ENCODE measurements at regions not wholly inside any gene's neighbourhood (a gene's known extent, or its start where the extent isn't known, plus 50 kb on each side); places are given as distances from the start of the nearest gene placed in this dataset.
"Not testable (repeated sequence)": the region's sequence is repeated elsewhere in the genome, so short reads cannot be mapped to it uniquely, and the experiment has no call there.

GRCh38 chr4:59518005-59518823 lies 1681.9 kb upstream of the ADGRL3 start:
- DNase-seq, result no peak

GRCh38 chr4:59525885-59526284 lies 1674.2 kb upstream of the ADGRL3 start:
- DNase-seq, result no peak

- no peak for DNase-seq
These were observed 1664.6 kb upstream of the ADGRL3 start for GRCh38 chr4:59535541-59535940.

- DNase-seq, result no peak
These were observed 1663.7 kb upstream of the ADGRL3 start for GRCh38 chr4:59536428-59536827.

GRCh38 chr4:59537246-59537886 lies 1662.8 kb upstream of the ADGRL3 start:
- no peak for DNase-seq

- no peak for DNase-seq
These were observed 1660.7 kb upstream of the ADGRL3 start for GRCh38 chr4:59539401-59539800.

- no peak for DNase-seq
These were observed 1659.8 kb upstream of the ADGRL3 start for GRCh38 chr4:59540311-59540710.

- DNase-seq, result peak; percentile 74
These were observed 1646.9 kb upstream of the ADGRL3 start for GRCh38 chr4:59553063-59553720.

- DNase-seq, result peak; percentile 20
These were observed 1646.4 kb upstream of the ADGRL3 start for GRCh38 chr4:59553721-59554091.

GRCh38 chr4:59556191-59556590 lies 1643.9 kb upstream of the ADGRL3 start:
- DNase-seq, result not testable (repeated sequence)

- not testable (repeated sequence) for DNase-seq
These were observed 1639.9 kb upstream of the ADGRL3 start for GRCh38 chr4:59560141-59560648.

GRCh38 chr4:59565836-59566235 lies 1634.3 kb upstream of the ADGRL3 start:
- DNase-seq, result no peak

GRCh38 chr4:59570860-59571476 lies 1629.2 kb upstream of the ADGRL3 start:
- DNase-seq, result peak; percentile 47

- DNase-seq, result no peak
These were observed 1628.2 kb upstream of the ADGRL3 start for GRCh38 chr4:59571805-59572430.

- no peak for DNase-seq
These were observed 1616.1 kb upstream of the ADGRL3 start for GRCh38 chr4:59583845-59584568.

GRCh38 chr4:59597536-59598329 lies 1602.4 kb upstream of the ADGRL3 start:
- no peak for DNase-seq

- no peak for DNase-seq
These were observed 1601.9 kb upstream of the ADGRL3 start for GRCh38 chr4:59598330-59598618.

- DNase-seq, result no peak
These were observed 1591.7 kb upstream of the ADGRL3 start for GRCh38 chr4:59608466-59608865.

- DNase-seq, result no peak
These were observed 1587.9 kb upstream of the ADGRL3 start for GRCh38 chr4:59612235-59612634.

- DNase-seq, result no peak
These were observed 1584.8 kb upstream of the ADGRL3 start for GRCh38 chr4:59615316-59615715.

- DNase-seq, result no peak
These were observed 1570.8 kb upstream of the ADGRL3 start for GRCh38 chr4:59629348-59629747.
